ENCODE measurements at regions not wholly inside any gene's neighbourhood (a gene's known extent, or its start where the extent isn't known, plus 50 kb on each side); places are given as distances from the start of the nearest gene placed in this dataset.

DNA sequence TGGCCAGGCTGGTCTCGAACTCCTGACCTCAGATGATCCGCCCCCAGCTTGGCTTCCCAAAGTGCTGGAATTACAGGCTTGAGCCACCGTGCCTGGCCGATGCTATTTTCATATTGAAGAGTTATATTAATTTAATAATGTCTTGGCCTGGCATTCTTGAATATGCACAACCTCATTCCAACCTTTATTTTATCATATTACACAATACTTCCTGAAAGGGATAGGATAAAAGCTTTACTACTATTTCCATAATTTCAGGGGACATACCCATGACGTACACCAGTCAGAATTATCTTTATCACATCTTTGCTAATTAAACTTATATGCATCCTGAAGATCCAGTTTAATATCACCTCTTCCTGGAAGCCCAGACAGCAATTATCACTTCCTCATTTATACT, 205.3 kb downstream of the ZIC4 start:
- in situ Hi-C loops (cut with HindIII; ENCODE audit: low pct_unique_long_range_greater_than_20kb, low sequenced_read_pairs) (no loop called here), intact Hi-C loops (cut with micrococcal nuclease; ENCODE audit: unreplicated experiment) (no loop called here)
- Histone ChIP-seq H3K4me1 (ENCODE audit: control insufficient read depth, insufficient read depth, low read length) (no peaks in the 10 kb centered on the region), H3K27ac (ENCODE audit: low read length) (no peak overlapping the region), H3K36me3 (ENCODE audit: control insufficient read depth, insufficient read depth, low read length) (no peaks in the 10 kb centered on the region), H3K9me3 (ENCODE audit: control insufficient read depth, insufficient read depth, low read depth, low read length) (no peaks in the 10 kb centered on the region), H3K4me3 (ENCODE audit: low read depth in 2 of 2, low read length in 2 of 2) (no peak overlapping the region), H3K27me3 (ENCODE audit: control insufficient read depth, insufficient read depth, low read length) (no peaks in the 10 kb centered on the region)
- no peak for DNase-seq (ENCODE audit: low read depth, low spot score)
- BruUV-seq (replicated peaks): no TSS peak
- ChIA-PET POLR2A (no interaction called here), CTCF (no interaction called here)
- TF ChIP-seq, protein P1, sequence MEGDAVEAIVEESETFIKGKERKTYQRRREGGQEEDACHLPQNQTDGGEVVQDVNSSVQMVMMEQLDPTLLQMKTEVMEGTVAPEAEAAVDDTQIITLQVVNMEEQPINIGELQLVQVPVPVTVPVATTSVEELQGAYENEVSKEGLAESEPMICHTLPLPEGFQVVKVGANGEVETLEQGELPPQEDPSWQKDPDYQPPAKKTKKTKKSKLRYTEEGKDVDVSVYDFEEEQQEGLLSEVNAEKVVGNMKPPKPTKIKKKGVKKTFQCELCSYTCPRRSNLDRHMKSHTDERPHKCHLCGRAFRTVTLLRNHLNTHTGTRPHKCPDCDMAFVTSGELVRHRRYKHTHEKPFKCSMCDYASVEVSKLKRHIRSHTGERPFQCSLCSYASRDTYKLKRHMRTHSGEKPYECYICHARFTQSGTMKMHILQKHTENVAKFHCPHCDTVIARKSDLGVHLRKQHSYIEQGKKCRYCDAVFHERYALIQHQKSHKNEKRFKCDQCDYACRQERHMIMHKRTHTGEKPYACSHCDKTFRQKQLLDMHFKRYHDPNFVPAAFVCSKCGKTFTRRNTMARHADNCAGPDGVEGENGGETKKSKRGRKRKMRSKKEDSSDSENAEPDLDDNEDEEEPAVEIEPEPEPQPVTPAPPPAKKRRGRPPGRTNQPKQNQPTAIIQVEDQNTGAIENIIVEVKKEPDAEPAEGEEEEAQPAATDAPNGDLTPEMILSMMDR (IDR thresholded peaks at IDR 0.05): no peak
- TF ChIP-seq POLR2AphosphoS5 (IDR thresholded peaks at IDR 0.05; ENCODE audit: low read depth, low read length) (no peak), SIN3A (IDR thresholded peaks at IDR 0.05; ENCODE audit: borderline replicate concordance, insufficient read depth, low read depth, low read length) (no peak), TCF7L2 (IDR thresholded peaks at IDR 0.05; ENCODE audit: low read depth, low read length) (no peak)
- TF ChIP-seq, protein P2, sequence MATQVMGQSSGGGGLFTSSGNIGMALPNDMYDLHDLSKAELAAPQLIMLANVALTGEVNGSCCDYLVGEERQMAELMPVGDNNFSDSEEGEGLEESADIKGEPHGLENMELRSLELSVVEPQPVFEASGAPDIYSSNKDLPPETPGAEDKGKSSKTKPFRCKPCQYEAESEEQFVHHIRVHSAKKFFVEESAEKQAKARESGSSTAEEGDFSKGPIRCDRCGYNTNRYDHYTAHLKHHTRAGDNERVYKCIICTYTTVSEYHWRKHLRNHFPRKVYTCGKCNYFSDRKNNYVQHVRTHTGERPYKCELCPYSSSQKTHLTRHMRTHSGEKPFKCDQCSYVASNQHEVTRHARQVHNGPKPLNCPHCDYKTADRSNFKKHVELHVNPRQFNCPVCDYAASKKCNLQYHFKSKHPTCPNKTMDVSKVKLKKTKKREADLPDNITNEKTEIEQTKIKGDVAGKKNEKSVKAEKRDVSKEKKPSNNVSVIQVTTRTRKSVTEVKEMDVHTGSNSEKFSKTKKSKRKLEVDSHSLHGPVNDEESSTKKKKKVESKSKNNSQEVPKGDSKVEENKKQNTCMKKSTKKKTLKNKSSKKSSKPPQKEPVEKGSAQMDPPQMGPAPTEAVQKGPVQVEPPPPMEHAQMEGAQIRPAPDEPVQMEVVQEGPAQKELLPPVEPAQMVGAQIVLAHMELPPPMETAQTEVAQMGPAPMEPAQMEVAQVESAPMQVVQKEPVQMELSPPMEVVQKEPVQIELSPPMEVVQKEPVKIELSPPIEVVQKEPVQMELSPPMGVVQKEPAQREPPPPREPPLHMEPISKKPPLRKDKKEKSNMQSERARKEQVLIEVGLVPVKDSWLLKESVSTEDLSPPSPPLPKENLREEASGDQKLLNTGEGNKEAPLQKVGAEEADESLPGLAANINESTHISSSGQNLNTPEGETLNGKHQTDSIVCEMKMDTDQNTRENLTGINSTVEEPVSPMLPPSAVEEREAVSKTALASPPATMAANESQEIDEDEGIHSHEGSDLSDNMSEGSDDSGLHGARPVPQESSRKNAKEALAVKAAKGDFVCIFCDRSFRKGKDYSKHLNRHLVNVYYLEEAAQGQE (IDR thresholded peaks at IDR 0.05; ENCODE audit: insufficient read depth in 1 of 2, low read depth in 2 of 2, low read length in 1 of 2): no peak
- ATAC-seq: no peak

DNA sequence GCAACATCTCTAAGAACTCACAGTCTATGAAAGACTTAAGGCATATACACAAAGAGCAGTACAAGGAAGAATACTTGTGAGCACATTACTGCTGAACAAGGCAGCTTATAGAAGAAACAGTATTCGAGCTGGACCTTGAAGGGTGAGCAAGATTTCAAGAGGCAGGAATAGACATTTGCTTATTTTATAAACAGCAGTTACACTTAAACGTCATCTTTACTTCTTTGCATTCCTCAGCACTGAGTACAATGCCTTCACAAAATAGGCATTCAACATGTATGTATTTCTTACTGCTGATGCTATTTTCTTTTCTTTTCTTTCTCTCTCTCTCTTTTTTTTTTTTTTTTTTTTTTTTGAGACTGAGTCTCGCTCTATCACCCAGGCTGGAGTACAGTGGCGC, 205.8 kb downstream of the ZIC4 start:
- H3K27ac ChIP-seq (ENCODE audit: low read length): no peak overlapping the region
- no peak overlapping the region for H3K4me3 ChIP-seq (ENCODE audit: low read depth in 2 of 2, low read length in 2 of 2)
- TF ChIP-seq TCF7L2 (IDR thresholded peaks at IDR 0.05; ENCODE audit: low read depth, low read length): no peak
- TF ChIP-seq, protein P2 (IDR thresholded peaks at IDR 0.05; ENCODE audit: insufficient read depth in 1 of 2, low read depth in 2 of 2, low read length in 1 of 2): no peak
- TF ChIP-seq SIN3A (IDR thresholded peaks at IDR 0.05; ENCODE audit: borderline replicate concordance, insufficient read depth, low read depth, low read length): no peak
- no peak for TF ChIP-seq POLR2AphosphoS5 (IDR thresholded peaks at IDR 0.05; ENCODE audit: low read depth, low read length)
- no peaks in the 10 kb centered on the region for H3K9me3 ChIP-seq (ENCODE audit: control insufficient read depth, insufficient read depth, low read depth, low read length)
- in situ Hi-C loops (cut with HindIII; ENCODE audit: low pct_unique_long_range_greater_than_20kb, low sequenced_read_pairs) (no loop called here), intact Hi-C loops (cut with micrococcal nuclease; ENCODE audit: unreplicated experiment) (no loop called here)
- BruUV-seq (replicated peaks): no TSS peak
- ChIA-PET CTCF (no interaction called here), POLR2A (no interaction called here)
- H3K27me3 ChIP-seq (ENCODE audit: control insufficient read depth, insufficient read depth, low read length): no peaks in the 10 kb centered on the region
- ATAC-seq (no peak), DNase-seq (ENCODE audit: low read depth, low spot score) (no peak)
- no peaks in the 10 kb centered on the region for H3K4me1 ChIP-seq (ENCODE audit: control insufficient read depth, insufficient read depth, low read length)
- H3K36me3 ChIP-seq (ENCODE audit: control insufficient read depth, insufficient read depth, low read length): no peaks in the 10 kb centered on the region
